Erythroblast (primary cell): ENCODE measurements at regions not wholly inside any gene's neighbourhood (a gene's known extent, or its start where the extent isn't known, plus 50 kb on each side); places are given as distances from the start of the nearest gene placed in this dataset.

Source experiments
- GATA1 ChIP-seq: IDR thresholded peaks from 2 replicates; pipeline ENCODE4 v1.6.1; 2011; ENCODE audit warnings: low read depth, mild to moderate bottlenecking, control low read depth, low read length, moderate library complexity
- POLR2A ChIP-seq: IDR thresholded peaks from 2 replicates; pipeline ENCODE4 v1.6.1; 2011; ENCODE audit warnings: mild to moderate bottlenecking, low read length

DNA sequence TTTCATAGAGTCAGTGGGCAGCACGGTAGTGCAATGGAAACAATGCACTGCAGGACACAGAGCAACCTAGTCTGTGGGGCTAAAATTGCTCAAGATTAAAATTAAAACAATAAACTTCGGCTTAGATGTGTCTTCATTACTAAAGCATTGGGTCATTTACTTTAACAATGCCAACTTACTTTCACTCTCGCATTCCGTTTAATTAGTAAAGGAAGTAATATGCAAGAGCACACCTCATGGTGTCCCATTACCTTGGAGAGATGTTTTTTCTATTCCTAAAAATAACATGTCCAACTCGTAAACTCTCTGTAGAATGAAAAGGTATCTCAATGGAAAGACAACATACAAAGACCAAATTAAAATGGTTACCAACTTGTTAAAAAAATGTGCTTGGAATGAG is 738.4 kb downstream of the PCDH17 start:
- TF ChIP-seq POLR2A (no peak), GATA1 (no peak)
